GM03348 (cell line): ENCODE measurements at regions not wholly inside any gene's neighbourhood (a gene's known extent, or its start where the extent isn't known, plus 50 kb on each side); places are given as distances from the start of the nearest gene placed in this dataset.

Experiments
- DNase-seq: peaks from one replicate; pipeline ENCODE4 v3.0.0; 2012; ENCODE audit warnings: low spot score

- no peak for DNase-seq
These were observed 533.5 kb upstream of the KLF12 start for GRCh38 chr13:74667656-74668203.

- no peak for DNase-seq
These were observed 528.7 kb upstream of the KLF12 start for GRCh38 chr13:74662905-74663304.

GRCh38 chr13:74661851-74662250 is 527.6 kb upstream of the KLF12 start:
- peak; percentile 35 for DNase-seq

- no peak for DNase-seq
These were observed 523.6 kb upstream of the KLF12 start for GRCh38 chr13:74657765-74658164.

- DNase-seq, result no peak
These were observed 516.9 kb upstream of the KLF12 start for GRCh38 chr13:74651121-74651520.

GRCh38 chr13:74647991-74648390 is 513.8 kb upstream of the KLF12 start:
- DNase-seq, result no peak

GRCh38 chr13:74647211-74647610 is 513.0 kb upstream of the KLF12 start:
- DNase-seq, result no peak

- DNase-seq, result no peak
These were observed 511.9 kb upstream of the KLF12 start for GRCh38 chr13:74646091-74646490.

- no peak for DNase-seq
These were observed 511.4 kb upstream of the KLF12 start for GRCh38 chr13:74645586-74645985.

- DNase-seq, result peak; percentile 16
These were observed 510.0 kb upstream of the KLF12 start for GRCh38 chr13:74644229-74644628.

GRCh38 chr13:74641586-74641985 is 507.4 kb upstream of the KLF12 start:
- DNase-seq, result peak; percentile 62

- DNase-seq, result no peak
These were observed 499.5 kb upstream of the KLF12 start for GRCh38 chr13:74633734-74634133.

GRCh38 chr13:74629985-74630384 is 495.8 kb upstream of the KLF12 start:
- DNase-seq, result peak; percentile 15

- no peak for DNase-seq
These were observed 491.3 kb upstream of the KLF12 start for GRCh38 chr13:74625541-74625940.

- no peak for DNase-seq
These were observed 489.6 kb upstream of the KLF12 start for GRCh38 chr13:74623761-74624160.

- no peak for DNase-seq
These were observed 488.1 kb upstream of the KLF12 start for GRCh38 chr13:74622284-74622683.

- DNase-seq, result no peak
These were observed 486.5 kb upstream of the KLF12 start for GRCh38 chr13:74620711-74621110.

- no peak for DNase-seq
These were observed 486.1 kb upstream of the KLF12 start for GRCh38 chr13:74620308-74620707.

- no peak for DNase-seq
These were observed 463.3 kb upstream of the KLF12 start for GRCh38 chr13:74597526-74597925.

- no peak for DNase-seq
These were observed 462.5 kb upstream of the KLF12 start for GRCh38 chr13:74596691-74597090.

- no peak for DNase-seq
These were observed 459.5 kb upstream of the KLF12 start for GRCh38 chr13:74593688-74594087.

GRCh38 chr13:74586847-74587246 is 452.6 kb upstream of the KLF12 start:
- DNase-seq, result no peak

GRCh38 chr13:74576420-74576819 is 442.2 kb upstream of the KLF12 start:
- no peak for DNase-seq

- peak; percentile 86 for DNase-seq
These were observed 441.5 kb upstream of the KLF12 start for GRCh38 chr13:74575729-74576125.
